ENCODE measurements at regions not wholly inside any gene's neighbourhood (a gene's known extent, or its start where the extent isn't known, plus 50 kb on each side); places are given as distances from the start of the nearest gene placed in this dataset.
"Not testable (repeated sequence)": the region's sequence is repeated elsewhere in the genome, so short reads cannot be mapped to it uniquely, and the experiment has no call there.

DNA sequence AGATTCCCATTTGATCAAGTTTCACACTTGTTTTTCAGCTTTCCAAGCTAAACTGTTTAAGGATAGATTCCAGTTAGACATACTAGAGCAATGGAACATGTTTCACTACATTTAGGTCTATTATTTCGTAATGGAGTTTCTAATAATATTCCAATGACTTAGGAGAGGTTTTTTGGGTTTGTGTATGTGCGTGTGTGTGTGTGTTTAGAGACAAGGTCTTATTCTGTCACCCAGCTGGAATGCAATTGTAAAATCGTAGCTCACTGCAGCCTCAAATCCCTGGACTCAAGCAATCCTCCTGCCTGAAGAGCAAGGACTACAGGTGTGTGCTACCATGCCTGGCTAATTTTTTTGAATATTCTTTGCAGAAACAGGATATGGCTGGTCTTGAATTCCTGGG, 426.3 kb downstream of the ZFHX3 start:
- H3K27ac Mint-ChIP-seq: no peak overlapping the region
- no peaks in the 10 kb centered on the region for H3K36me3 Mint-ChIP-seq
- H3K9me3 Mint-ChIP-seq: peaks cover 3 to 6% of the 10 kb centered on the region in 2 donors
- DNase-seq (ENCODE audit: low spot score in 2 of 2) (no peak), ATAC-seq (no peak)

GRCh38 chr16:72620853-72621252, 427.1 kb downstream of the ZFHX3 start:
- peaks cover 2 to 4% of the 10 kb centered on the region in 2 donors for H3K9me3 Mint-ChIP-seq
- ATAC-seq (no peak), DNase-seq (ENCODE audit: low spot score in 2 of 2) (no peak)
- no peak overlapping the region for H3K27ac Mint-ChIP-seq
- no peaks in the 10 kb centered on the region for H3K36me3 Mint-ChIP-seq

GRCh38 chr16:72620348-72620747, 427.6 kb downstream of the ZFHX3 start:
- no peak for DNase-seq (ENCODE audit: low spot score in 2 of 2)
- ATAC-seq: no peak
- no peaks in the 10 kb centered on the region for H3K36me3 Mint-ChIP-seq
- H3K27ac Mint-ChIP-seq: no peak overlapping the region
- H3K9me3 Mint-ChIP-seq: peaks cover 5 to 7% of the 10 kb centered on the region in 2 donors

DNA sequence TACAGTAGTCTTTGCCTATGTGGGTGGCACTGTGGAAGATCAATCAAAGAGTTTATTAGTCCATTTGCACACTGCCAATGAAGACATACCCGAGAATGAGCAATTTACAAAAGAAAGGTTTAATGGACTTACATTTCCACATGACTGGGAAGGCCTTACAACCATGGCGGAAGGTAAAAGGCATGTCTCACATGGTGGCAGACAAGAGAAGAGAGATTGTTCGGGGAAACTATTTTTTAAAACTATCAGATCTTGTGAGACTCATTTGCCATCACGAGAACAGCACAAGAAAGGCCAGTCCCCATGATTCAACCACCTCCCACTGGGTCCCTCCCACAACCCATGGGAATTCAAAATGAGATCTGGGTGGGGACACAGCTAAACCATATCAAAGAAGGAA, 432.1 kb downstream of the ZFHX3 start:
- peaks cover 5 to 7% of the 10 kb centered on the region in 2 donors for H3K9me3 Mint-ChIP-seq
- DNase-seq (ENCODE audit: low spot score in 2 of 2): no peak
- H3K36me3 Mint-ChIP-seq: no peaks in the 10 kb centered on the region
- ATAC-seq: no peak
- H3K27ac Mint-ChIP-seq: no peak overlapping the region

- DNase-seq (ENCODE audit: low spot score in 2 of 2) (no peak), ATAC-seq (no peak)
- H3K27ac Mint-ChIP-seq: no peak overlapping the region
- H3K36me3 Mint-ChIP-seq: no peaks in the 10 kb centered on the region
- H3K9me3 Mint-ChIP-seq: peaks cover 5 to 11% of the 10 kb centered on the region in 2 donors
Observed at GRCh38 chr16:72612718-72613117, 435.2 kb downstream of the ZFHX3 start.

GRCh38 chr16:72612256-72612655, 435.7 kb downstream of the ZFHX3 start:
- H3K27ac Mint-ChIP-seq: no peak overlapping the region
- H3K36me3 Mint-ChIP-seq: no peaks in the 10 kb centered on the region
- ATAC-seq (no peak), DNase-seq (ENCODE audit: low spot score in 2 of 2) (no peak)
- H3K9me3 Mint-ChIP-seq: peaks cover 5 to 11% of the 10 kb centered on the region in 2 donors

- ATAC-seq: no peak
- Mint-ChIP-seq H3K9me3 (peaks cover 0 to 4% of the 10 kb centered on the region in 2 donors), H3K36me3 (no peaks in the 10 kb centered on the region), H3K27ac (no peak overlapping the region)
- DNase-seq (ENCODE audit: low spot score in 2 of 2): no peak
Observed at GRCh38 chr16:72609933-72610332, 438.0 kb upstream of the PMFBP1 start.

GRCh38 chr16:72609066-72609465, 437.1 kb upstream of the PMFBP1 start:
- Mint-ChIP-seq H3K36me3 (no peaks in the 10 kb centered on the region), H3K9me3 (peaks cover 0 to 4% of the 10 kb centered on the region in 2 donors), H3K27ac (no peak overlapping the region)
- ATAC-seq (no peak), DNase-seq (ENCODE audit: low spot score in 2 of 2) (no peak)

- Mint-ChIP-seq H3K27ac (peak overlapping the region in 1 of 2 donors; percentile 62), H3K36me3 (no peaks in the 10 kb centered on the region), H3K9me3 (peaks cover 0 to 3% of the 10 kb centered on the region in 2 donors)
- DNase-seq (ENCODE audit: low spot score in 2 of 2) (no peak), ATAC-seq (no peak)
Observed at GRCh38 chr16:72604375-72604774, 432.4 kb upstream of the PMFBP1 start.

GRCh38 chr16:72602499-72602898, 430.5 kb upstream of the PMFBP1 start:
- Mint-ChIP-seq H3K36me3 (no peaks in the 10 kb centered on the region), H3K27ac (no peak overlapping the region), H3K9me3 (peaks cover 0 to 3% of the 10 kb centered on the region in 2 donors)
- DNase-seq (ENCODE audit: low spot score in 2 of 2): no peak
- no peak for ATAC-seq

DNA sequence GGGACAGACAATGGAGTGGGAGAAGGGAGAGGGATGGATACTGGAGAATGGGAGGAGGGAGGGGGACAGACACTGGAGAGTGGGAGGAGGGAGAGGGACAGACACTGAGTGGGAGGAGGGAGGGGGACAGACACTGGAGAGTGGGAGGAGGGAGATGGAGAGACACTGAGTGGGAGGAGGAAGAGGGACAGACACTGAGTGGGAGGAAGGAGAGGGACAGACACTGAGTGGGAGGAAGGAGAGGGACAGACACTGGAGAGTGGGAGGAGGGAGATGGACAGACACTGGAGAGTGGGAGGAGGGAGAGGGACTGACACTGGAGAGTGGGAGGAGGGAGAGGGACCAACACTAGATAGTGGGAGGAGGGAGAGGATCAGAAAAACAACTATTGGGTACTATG, 426.7 kb upstream of the PMFBP1 start:
- DNase-seq (ENCODE audit: low spot score in 2 of 2) (no peak), ATAC-seq (no peak)
- no peaks in the 10 kb centered on the region for H3K36me3 Mint-ChIP-seq
- no peak overlapping the region for H3K27ac Mint-ChIP-seq
- peaks cover 0 to 3% of the 10 kb centered on the region in 2 donors for H3K9me3 Mint-ChIP-seq

DNA sequence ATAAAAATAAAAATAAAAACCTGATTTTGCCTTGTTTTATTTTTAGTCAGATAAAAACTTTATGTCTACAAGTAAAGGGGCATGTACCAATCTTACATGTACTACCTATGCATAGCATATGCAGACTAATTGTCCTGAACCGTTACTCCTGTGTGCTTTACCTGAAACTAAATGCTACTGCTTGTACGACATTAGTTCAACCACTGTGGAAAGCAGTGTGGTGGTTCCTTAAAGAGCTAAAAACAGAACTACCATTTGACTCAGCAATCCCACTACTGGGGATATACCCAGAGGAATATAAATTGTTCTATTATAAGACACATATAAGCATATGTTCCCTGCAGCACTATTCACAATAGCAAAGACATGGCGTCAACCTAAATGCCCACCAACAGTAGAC, 426.0 kb upstream of the PMFBP1 start:
- Mint-ChIP-seq H3K36me3 (no peaks in the 10 kb centered on the region), H3K27ac (no peak overlapping the region), H3K9me3 (peaks cover 0 to 3% of the 10 kb centered on the region in 2 donors)
- no peak for ATAC-seq
- DNase-seq (ENCODE audit: low spot score in 2 of 2): no peak

GRCh38 chr16:72596373-72596772, 424.4 kb upstream of the PMFBP1 start:
- H3K9me3 Mint-ChIP-seq: peaks cover 0 to 3% of the 10 kb centered on the region in 2 donors

DNA sequence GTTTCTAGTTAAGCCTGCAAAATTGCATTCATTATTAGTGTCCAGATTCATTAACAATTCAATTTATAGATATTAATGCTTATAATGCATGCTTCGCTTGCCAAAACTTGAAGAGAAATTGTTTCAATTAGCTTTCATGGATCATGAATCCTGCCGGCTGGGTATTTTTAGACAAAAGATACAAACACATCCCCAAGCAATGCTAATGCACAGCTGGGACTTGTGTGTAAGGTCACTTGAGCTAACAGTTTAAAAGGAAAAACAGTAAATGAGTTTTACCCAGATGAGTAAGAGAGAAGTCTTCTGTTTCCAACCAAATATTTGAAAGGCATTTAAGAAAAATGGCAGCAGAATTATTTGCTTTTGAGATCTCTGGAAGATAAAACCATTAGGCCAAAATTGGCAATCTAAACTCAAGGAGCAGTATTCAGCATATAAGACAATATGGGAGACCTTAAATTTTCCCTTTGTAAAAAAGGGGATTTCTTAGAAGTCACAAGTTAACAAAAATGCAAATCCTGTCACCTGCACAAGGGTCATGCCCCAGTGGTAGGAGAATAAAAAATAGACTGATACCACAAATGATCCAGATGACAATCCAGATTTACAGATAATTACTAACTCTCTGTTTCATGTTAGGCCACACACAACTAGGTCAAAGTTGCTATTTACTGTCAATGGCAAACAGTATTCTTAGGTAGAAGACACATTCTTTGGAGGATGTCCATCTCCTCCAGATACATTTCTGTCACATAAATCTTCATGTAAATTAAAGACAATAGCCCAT, 418.4 kb upstream of the PMFBP1 start:
- DNase-seq (ENCODE audit: low spot score in 2 of 2): no peak
- no peak overlapping the region for H3K27ac Mint-ChIP-seq
- H3K36me3 Mint-ChIP-seq: no peaks in the 10 kb centered on the region
- no peaks in the 10 kb centered on the region for H3K9me3 Mint-ChIP-seq
- no peak for ATAC-seq

More at GRCh38 chr16:72596373-72596772, 424.4 kb upstream of the PMFBP1 start:
- H3K27ac Mint-ChIP-seq: no peak overlapping the region
- DNase-seq (ENCODE audit: low spot score in 2 of 2) (no peak), ATAC-seq (no peak)
- no peaks in the 10 kb centered on the region for H3K36me3 Mint-ChIP-seq

GRCh38 chr16:72588551-72588950, 416.6 kb upstream of the PMFBP1 start:
- Mint-ChIP-seq H3K9me3 (no peaks in the 10 kb centered on the region), H3K27ac (no peak overlapping the region), H3K36me3 (no peaks in the 10 kb centered on the region)
- DNase-seq (ENCODE audit: low spot score in 2 of 2) (no peak), ATAC-seq (no peak)

GRCh38 chr16:72578061-72578460, 406.1 kb upstream of the PMFBP1 start:
- H3K36me3 Mint-ChIP-seq: peaks cover 0 to 10% of the 10 kb centered on the region in 2 donors

GRCh38 chr16:72576189-72576588, 404.2 kb upstream of the PMFBP1 start:
- ATAC-seq (no peak), DNase-seq (ENCODE audit: low spot score in 2 of 2) (no peak)
- no peaks in the 10 kb centered on the region for H3K36me3 Mint-ChIP-seq
- no peak overlapping the region for H3K27ac Mint-ChIP-seq
- H3K9me3 Mint-ChIP-seq: no peaks in the 10 kb centered on the region

More at GRCh38 chr16:72578061-72578460, 406.1 kb upstream of the PMFBP1 start:
- H3K27ac Mint-ChIP-seq; ATAC-seq; H3K9me3 Mint-ChIP-seq; DNase-seq (ENCODE audit: low spot score in 2 of 2): not testable (repeated sequence)

DNA sequence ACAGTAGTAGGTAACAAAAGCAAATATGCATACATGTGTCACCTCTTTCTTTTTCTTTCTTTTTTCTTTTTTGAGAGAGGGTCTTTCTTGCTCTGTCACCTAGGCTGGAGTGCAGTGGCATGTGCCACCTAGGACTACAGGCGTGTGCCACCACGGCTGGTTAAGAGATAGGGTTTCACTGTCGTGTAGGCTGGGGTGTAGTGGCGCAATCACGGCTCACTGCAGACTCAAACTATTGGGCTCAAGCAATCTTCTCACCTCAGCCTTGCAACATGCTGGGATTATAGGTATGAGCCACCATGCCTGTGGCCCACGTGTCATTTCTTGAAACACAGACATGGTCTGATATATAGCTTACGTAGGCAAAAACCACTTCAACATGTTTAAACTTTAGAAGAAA, 397.7 kb upstream of the PMFBP1 start:
- Mint-ChIP-seq H3K9me3 (no peaks in the 10 kb centered on the region), H3K36me3 (no peaks in the 10 kb centered on the region), H3K27ac (no peak overlapping the region)
- DNase-seq (ENCODE audit: low spot score in 2 of 2): no peak
- ATAC-seq: no peak
